Caco-2 (cell line): ENCODE measurements at regions not wholly inside any gene's neighbourhood (a gene's known extent, or its start where the extent isn't known, plus 50 kb on each side); places are given as distances from the start of the nearest gene placed in this dataset.

Experiments used
- BruUV-seq: library from RNA; stranded (reverse); fragments of 400-500 nt; replicated peaks from 2 replicates; lab custom pipeline; 2021; lab: Mats Ljungman, UMichigan
- CTCF ChIA-PET: fragments of 300-600 bp; sonication (Branson Sonifier 250); formaldehyde crosslinking; loops from one replicate; lab custom pipeline; 2022; ENCODE audit warnings: antibody characterized with exemption; lab: Charles Lee
- POLR2A ChIA-PET: fragments of 300-600 bp; sonication (Branson Sonifier 250); formaldehyde crosslinking; loops from one replicate; lab custom pipeline; 2022; ENCODE audit warnings: antibody characterized with exemption; lab: Charles Lee
- DNase-seq, 2 experiments: peaks; one replicate each; pipeline versions ENCODE4 v3.0.0 to v3.0.0-alpha.2; 2020 to 2022
- H3K27me3 ChIP-seq: replicated peaks from 2 replicates; pipeline ENCODE4 v1.6.0; 2011; ENCODE audit warnings: low read length; ENCODE audit not compliant: control insufficient read depth, insufficient read depth
- H3K36me3 ChIP-seq: 2 replicates; pipeline ENCODE4 v1.5.1; 2011; ENCODE audit warnings: low read length; ENCODE audit not compliant: control insufficient read depth, insufficient read depth
- H3K4me1 ChIP-seq: fragments of 250-450 bp; sonication (Bioruptor Pico); 2 replicates; pipeline ENCODE4 v1.5.1; 2020; ENCODE audit warnings: mild to moderate bottlenecking
- H3K4me3 ChIP-seq: 2 replicates; pipeline ENCODE4 v1.5.1; 2011; ENCODE audit warnings: low read depth, mild to moderate bottlenecking, control low read depth, low read length
- H3K9me3 ChIP-seq: fragments of 250-450 bp; sonication (Bioruptor Pico); 2 replicates; pipeline ENCODE4 v1.5.1; 2020; ENCODE audit warnings: mild to moderate bottlenecking, moderate library complexity
- H3K27ac Mint-ChIP-seq: one replicate; pipeline ENCODE4 v1.8.0; 2022; ENCODE audit warnings: mixed read lengths; ENCODE audit not compliant: unreplicated experiment
- H3K27me3 Mint-ChIP-seq: one replicate; pipeline ENCODE4 v1.8.0; 2022; ENCODE audit warnings: mixed read lengths; ENCODE audit not compliant: insufficient read depth, unreplicated experiment
- H3K36me3 Mint-ChIP-seq: one replicate; pipeline ENCODE4 v1.8.0; 2022; ENCODE audit warnings: mild to moderate bottlenecking, mixed read lengths; ENCODE audit not compliant: insufficient read depth, unreplicated experiment
- H3K4me1 Mint-ChIP-seq: one replicate; pipeline ENCODE4 v1.8.0; 2022; ENCODE audit warnings: low read depth, mixed read lengths; ENCODE audit not compliant: unreplicated experiment
- H3K4me3 Mint-ChIP-seq: one replicate; pipeline ENCODE4 v1.8.0; 2022; ENCODE audit warnings: mild to moderate bottlenecking, moderate library complexity, mixed read lengths; ENCODE audit not compliant: unreplicated experiment
- H3K9me3 Mint-ChIP-seq: one replicate; pipeline ENCODE4 v1.8.0; 2022; ENCODE audit warnings: mixed read lengths; ENCODE audit not compliant: unreplicated experiment
- CTCF ChIP-seq, 2 experiments: fragments of 200-600 bp in 1 of 2; IDR thresholded peaks; 1 replicate in 1 of 2; 2 replicates in 1 of 2; pipeline versions ENCODE4 v1.5.1 to v1.8.0; 2011 to 2022; ENCODE audit warnings: antibody characterized with exemption in 1 of 2, control low read depth in 1 of 2, inconsistent platforms in 1 of 2, low read depth in 1 of 2, low read length in 1 of 2, mild to moderate bottlenecking in 1 of 2, moderate library complexity in 1 of 2; ENCODE audit not compliant: insufficient read depth in 1 of 2, severe bottlenecking in 1 of 2, unreplicated experiment in 1 of 2
- intact Hi-C: fragments of 100-400 bp; cut with micrococcal nuclease; formaldehyde crosslinking; loops from one replicate; pipeline ENCODE4 v1.10.0; 2022; ENCODE audit not compliant: unreplicated experiment

GRCh38 chr13:80224468-80224867, 116.5 kb downstream of the SPRY2 start:
- H3K36me3 ChIP-seq = no peaks in the 10 kb centered on the region
- ChIA-PET CTCF (no interaction called here), POLR2A (no interaction called here)
- TF ChIP-seq CTCF (IDR thresholded peaks at IDR 0.05; ENCODE audit: insufficient read depth in 1 of 2, low read depth in 1 of 2, low read length in 1 of 2, severe bottlenecking in 1 of 2, unreplicated experiment in 1 of 2) = no peak
- Mint-ChIP-seq H3K36me3 (no peaks in the 10 kb centered on the region), H3K4me1 (no peaks in the 10 kb centered on the region), H3K27me3 (no peaks in the 10 kb centered on the region), H3K27ac (no peak overlapping the region), H3K9me3 (peaks cover 10% of the 10 kb centered on the region), H3K4me3 (no peak overlapping the region)
- BruUV-seq = no TSS peak
- H3K9me3 ChIP-seq = no peaks in the 10 kb centered on the region
- no peak overlapping the region for H3K4me3 ChIP-seq
- no peaks in the 10 kb centered on the region for H3K4me1 ChIP-seq
- H3K27me3 ChIP-seq = no peaks in the 10 kb centered on the region
- DNase-seq = no peak
- intact Hi-C loops = no loop called here

GRCh38 chr13:80217614-80218456, 123.1 kb downstream of the SPRY2 start:
- Mint-ChIP-seq H3K4me1 (peaks cover 16% of the 10 kb centered on the region), H3K36me3 (no peaks in the 10 kb centered on the region), H3K4me3 (peak overlapping the region; percentile 1), H3K9me3 (peaks cover 4% of the 10 kb centered on the region), H3K27me3 (no peaks in the 10 kb centered on the region), H3K27ac (peak overlapping the region; percentile 6)
- intact Hi-C loops = loop anchor here (10.0 kb wide), 1 partner anchor 543 kb away; no protein-coding TSS in a partner anchor
- POLR2A ChIA-PET = no interaction called here
- TF ChIP-seq CTCF (IDR thresholded peaks at IDR 0.05; ENCODE audit: insufficient read depth in 1 of 2, low read depth in 1 of 2, low read length in 1 of 2, severe bottlenecking in 1 of 2, unreplicated experiment in 1 of 2) = no peak
- no peak for DNase-seq
- no TSS peak for BruUV-seq
- no peaks in the 10 kb centered on the region for H3K36me3 ChIP-seq
- H3K4me3 ChIP-seq = no peak overlapping the region
- no peaks in the 10 kb centered on the region for H3K27me3 ChIP-seq
- no peaks in the 10 kb centered on the region for H3K9me3 ChIP-seq
- peaks cover 18% of the 10 kb centered on the region for H3K4me1 ChIP-seq
- CTCF ChIA-PET = interaction anchor here (0.6 kb wide), 1 partner anchor 23 kb away, joined by 4 read pairs; no protein-coding TSS in a partner anchor

- TF ChIP-seq CTCF (IDR thresholded peaks at IDR 0.05; ENCODE audit: insufficient read depth in 1 of 2, low read depth in 1 of 2, low read length in 1 of 2, severe bottlenecking in 1 of 2, unreplicated experiment in 1 of 2) = no peak
- Mint-ChIP-seq H3K36me3 (no peaks in the 10 kb centered on the region), H3K27ac (no peak overlapping the region), H3K4me3 (no peak overlapping the region), H3K9me3 (no peaks in the 10 kb centered on the region), H3K27me3 (no peaks in the 10 kb centered on the region), H3K4me1 (peaks cover 16% of the 10 kb centered on the region)
- Histone ChIP-seq H3K27me3 (no peaks in the 10 kb centered on the region), H3K4me3 (no peak overlapping the region), H3K4me1 (peaks cover 18% of the 10 kb centered on the region), H3K9me3 (no peaks in the 10 kb centered on the region), H3K36me3 (no peaks in the 10 kb centered on the region)
- intact Hi-C loops = loop anchor here (10.0 kb wide), 1 partner anchor 541 kb away; no protein-coding TSS in a partner anchor
- ChIA-PET CTCF (no interaction called here), POLR2A (no interaction called here)
- DNase-seq = no peak
- no TSS peak for BruUV-seq
Measured at GRCh38 chr13:80215368-80215767, 125.6 kb downstream of the SPRY2 start.
